ENCODE measurements at regions not wholly inside any gene's neighbourhood (a gene's known extent, or its start where the extent isn't known, plus 50 kb on each side); places are given as distances from the start of the nearest gene placed in this dataset.
"Not testable (repeated sequence)": the region's sequence is repeated elsewhere in the genome, so short reads cannot be mapped to it uniquely, and the experiment has no call there.

- no peak overlapping the region for H3K4me3 ChIP-seq (ENCODE audit: control insufficient read depth, low read depth, low read length)
- TF ChIP-seq CTCF (IDR thresholded peaks at IDR 0.05; ENCODE audit: control insufficient read depth, insufficient read depth, low read depth, low read length, missing control alignments): peak; percentile 36
- DNase-seq (ENCODE audit: low read depth): peak; percentile 76
These were observed 207.6 kb upstream of the CDKN2B start for GRCh38 chr9:22216730-22217172.

GRCh38 chr9:22217254-22217653 is 208.1 kb upstream of the CDKN2B start:
- no peak for TF ChIP-seq CTCF (IDR thresholded peaks at IDR 0.05; ENCODE audit: control insufficient read depth, insufficient read depth, low read depth, low read length, missing control alignments)
- no peak for DNase-seq (ENCODE audit: low read depth)
- no peak overlapping the region for H3K4me3 ChIP-seq (ENCODE audit: control insufficient read depth, low read depth, low read length)

GRCh38 chr9:22225856-22226255 is 216.8 kb upstream of the CDKN2B start:
- DNase-seq (ENCODE audit: low read depth); H3K4me3 ChIP-seq (ENCODE audit: control insufficient read depth, low read depth, low read length): not testable (repeated sequence)

GRCh38 chr9:22227986-22228385 is 218.6 kb upstream of the DMRTA1 start:
- no peak for DNase-seq (ENCODE audit: low read depth)
- no peak overlapping the region for H3K4me3 ChIP-seq (ENCODE audit: control insufficient read depth, low read depth, low read length)
- no peak for TF ChIP-seq CTCF (IDR thresholded peaks at IDR 0.05; ENCODE audit: control insufficient read depth, insufficient read depth, low read depth, low read length, missing control alignments)

GRCh38 chr9:22228542-22228941 is 218.1 kb upstream of the DMRTA1 start:
- no peak for DNase-seq (ENCODE audit: low read depth)
- H3K4me3 ChIP-seq (ENCODE audit: control insufficient read depth, low read depth, low read length): no peak overlapping the region
- TF ChIP-seq CTCF (IDR thresholded peaks at IDR 0.05; ENCODE audit: control insufficient read depth, insufficient read depth, low read depth, low read length, missing control alignments): peak; percentile 33

GRCh38 chr9:22229069-22229468 is 217.6 kb upstream of the DMRTA1 start:
- TF ChIP-seq CTCF (IDR thresholded peaks at IDR 0.05; ENCODE audit: control insufficient read depth, insufficient read depth, low read depth, low read length, missing control alignments): no peak
- H3K4me3 ChIP-seq (ENCODE audit: control insufficient read depth, low read depth, low read length): no peak overlapping the region
- DNase-seq (ENCODE audit: low read depth): no peak

GRCh38 chr9:22231309-22231708 is 215.3 kb upstream of the DMRTA1 start:
- H3K4me3 ChIP-seq (ENCODE audit: control insufficient read depth, low read depth, low read length); DNase-seq (ENCODE audit: low read depth): not testable (repeated sequence)

- no peak for DNase-seq (ENCODE audit: low read depth)
- no peak overlapping the region for H3K4me3 ChIP-seq (ENCODE audit: control insufficient read depth, low read depth, low read length)
- no peak for TF ChIP-seq CTCF (IDR thresholded peaks at IDR 0.05; ENCODE audit: control insufficient read depth, insufficient read depth, low read depth, low read length, missing control alignments)
These were observed 213.7 kb upstream of the DMRTA1 start for GRCh38 chr9:22232971-22233370.
